Neural progenitor cell (in vitro differentiated cells): ENCODE measurements at regions not wholly inside any gene's neighbourhood (a gene's known extent, or its start where the extent isn't known, plus 50 kb on each side); places are given as distances from the start of the nearest gene placed in this dataset.

ENCODE experiments used
- DNase-seq: peaks from one replicate; pipeline ENCODE4 v3.0.0-alpha.2; 2016; ENCODE audit warnings: low spot score
- H2AFZ ChIP-seq: fragments of 200-600 bp; sonication (generic); replicated peaks from 2 replicates; pipeline ENCODE4 v1.6.1; 2016; ENCODE audit warnings: antibody characterized with exemption
- H3F3A ChIP-seq: fragments of 200-600 bp; sonication (generic); 2 replicates; pipeline ENCODE4 v1.6.1; 2016; ENCODE audit warnings: antibody characterized with exemption, low read depth
- H3K27ac ChIP-seq: fragments of 200-600 bp; sonication (generic); 2 replicates; pipeline ENCODE4 v1.5.1; 2016; ENCODE audit warnings: mild to moderate bottlenecking
- H3K27me3 ChIP-seq: fragments of 200-600 bp; sonication (generic); 2 replicates; pipeline ENCODE4 v1.6.1; 2016; ENCODE audit warnings: mild to moderate bottlenecking, moderate library complexity
- H3K36me3 ChIP-seq: fragments of 200-600 bp; sonication (generic); 2 replicates; pipeline ENCODE4 v1.5.1; 2016
- H3K4me1 ChIP-seq: fragments of 200-600 bp; sonication (generic); 2 replicates; pipeline ENCODE4 v1.6.1; 2016; ENCODE audit warnings: mixed run types
- H3K4me2 ChIP-seq: fragments of 200-600 bp; sonication (generic); 2 replicates; pipeline ENCODE4 v1.6.1; 2016
- H3K4me3 ChIP-seq: fragments of 200-600 bp; sonication (generic); 2 replicates; pipeline ENCODE4 v1.5.1; 2016
- H3K79me2 ChIP-seq: fragments of 200-600 bp; sonication (generic); 2 replicates; pipeline ENCODE4 v1.6.1; 2016; ENCODE audit warnings: low read depth
- H3K9ac ChIP-seq: fragments of 200-600 bp; sonication (generic); 2 replicates; pipeline ENCODE4 v1.6.1; 2016
- H3K9me3 ChIP-seq: fragments of 200-600 bp; sonication (generic); 2 replicates; pipeline ENCODE4 v1.5.1; 2016; ENCODE audit warnings: low read depth
- H4K20me1 ChIP-seq: fragments of 200-600 bp; sonication (generic); 2 replicates; pipeline ENCODE4 v1.6.1; 2016; ENCODE audit warnings: low read depth
- H3K27ac Mint-ChIP-seq: 3 replicates; pipeline ENCODE4 v1.8.0; 2021; ENCODE audit warnings: mixed read lengths
- H3K27me3 Mint-ChIP-seq: 2 replicates; pipeline ENCODE4 v1.8.0; 2022; ENCODE audit warnings: low read depth, mild to moderate bottlenecking, inconsistent platforms, moderate library complexity, mixed read lengths; ENCODE audit not compliant: insufficient read depth
- H3K36me3 Mint-ChIP-seq: 3 replicates; pipeline ENCODE4 v1.8.0; 2021; ENCODE audit warnings: mixed read lengths
- H3K4me1 Mint-ChIP-seq: 3 replicates; pipeline ENCODE4 v1.8.0; 2021; ENCODE audit warnings: mixed read lengths
- H3K4me3 Mint-ChIP-seq: 3 replicates; pipeline ENCODE4 v1.8.0; 2021; ENCODE audit warnings: mild to moderate bottlenecking, moderate library complexity, mixed read lengths
- H3K9me3 Mint-ChIP-seq: 3 replicates; pipeline ENCODE4 v1.8.0; 2020; ENCODE audit warnings: mixed read lengths
- CTCF ChIP-seq: fragments of 200-600 bp; sonication (generic); IDR thresholded peaks from 2 replicates; pipeline ENCODE4 v1.5.1; 2017; ENCODE audit warnings: antibody characterized with exemption, mild to moderate bottlenecking
- EZH2 ChIP-seq: fragments of 200-600 bp; sonication (generic); IDR thresholded peaks from 2 replicates; pipeline ENCODE4 v1.6.1; 2017; ENCODE audit warnings: antibody characterized with exemption, mild to moderate bottlenecking, moderate library complexity
- EZH2phosphoT487 ChIP-seq: fragments of 200-600 bp; sonication (generic); IDR thresholded peaks from 2 replicates; pipeline ENCODE4 v1.6.1; 2017; ENCODE audit warnings: antibody characterized with exemption

GRCh38 chr2:186306754-186307153 is 179.3 kb upstream of the ZC3H15 start:
- no peaks in the 10 kb centered on the region for H3K27me3 ChIP-seq
- Mint-ChIP-seq H3K4me1 (peaks cover 14% of the 10 kb centered on the region), H3K27ac (no peak overlapping the region), H3K36me3 (peaks cover 3% of the 10 kb centered on the region), H3K27me3 (peaks cover 3% of the 10 kb centered on the region), H3K9me3 (peaks cover 2% of the 10 kb centered on the region), H3K4me3 (no peak overlapping the region)
- no peak overlapping the region for H3K27ac ChIP-seq
- H3K36me3 ChIP-seq = no peaks in the 10 kb centered on the region
- no peaks in the 10 kb centered on the region for H3K9me3 ChIP-seq
- H3K4me3 ChIP-seq = no peak overlapping the region
- H4K20me1 ChIP-seq = no peaks in the 10 kb centered on the region
- H2AFZ ChIP-seq = no peak overlapping the region
- no peak overlapping the region for H3K9ac ChIP-seq
- no peaks in the 10 kb centered on the region for H3K79me2 ChIP-seq
- DNase-seq = no peak
- peaks cover 26% of the 10 kb centered on the region for H3F3A ChIP-seq
- H3K4me1 ChIP-seq = peaks cover 27% of the 10 kb centered on the region
- TF ChIP-seq EZH2 (no peak), CTCF (no peak), EZH2phosphoT487 (no peak)
- no peak overlapping the region for H3K4me2 ChIP-seq

- H3K4me3 ChIP-seq = no peak overlapping the region
- Mint-ChIP-seq H3K4me3 (no peak overlapping the region), H3K36me3 (peaks cover 6% of the 10 kb centered on the region), H3K27me3 (peaks cover 3% of the 10 kb centered on the region), H3K9me3 (peaks cover 13% of the 10 kb centered on the region), H3K4me1 (peaks cover 14% of the 10 kb centered on the region), H3K27ac (no peak overlapping the region)
- no peaks in the 10 kb centered on the region for H3K9me3 ChIP-seq
- no peaks in the 10 kb centered on the region for H3K36me3 ChIP-seq
- H2AFZ ChIP-seq = no peak overlapping the region
- peaks cover 26% of the 10 kb centered on the region for H3F3A ChIP-seq
- no peaks in the 10 kb centered on the region for H4K20me1 ChIP-seq
- H3K27ac ChIP-seq = peak overlapping the region; percentile 93
- no peak for DNase-seq
- H3K4me2 ChIP-seq = peak overlapping the region; percentile 24
- no peak overlapping the region for H3K9ac ChIP-seq
- no peak for TF ChIP-seq EZH2
- peak; percentile 7 for TF ChIP-seq CTCF
- no peak for TF ChIP-seq EZH2phosphoT487
- peaks cover 27% of the 10 kb centered on the region for H3K4me1 ChIP-seq
- H3K27me3 ChIP-seq = no peaks in the 10 kb centered on the region
- no peaks in the 10 kb centered on the region for H3K79me2 ChIP-seq
These were observed 178.2 kb upstream of the ZC3H15 start for GRCh38 chr2:186307871-186308270.

GRCh38 chr2:186308347-186308746 is 177.7 kb upstream of the ZC3H15 start:
- H3K27ac Mint-ChIP-seq = no peak overlapping the region
- H3K27me3 Mint-ChIP-seq = peaks cover 3% of the 10 kb centered on the region
- peaks cover 14% of the 10 kb centered on the region for H3K9me3 Mint-ChIP-seq

More at GRCh38 chr2:186308347-186308746, 177.7 kb upstream of the ZC3H15 start:
- TF ChIP-seq CTCF = no peak
- no peak for TF ChIP-seq EZH2phosphoT487
- no peak for TF ChIP-seq EZH2
- Histone ChIP-seq H3K4me3 (no peak overlapping the region), H3K36me3 (no peaks in the 10 kb centered on the region), H3K4me1 (peaks cover 27% of the 10 kb centered on the region), H4K20me1 (no peaks in the 10 kb centered on the region), H3K27ac (peak overlapping the region; percentile 93), H3F3A (peaks cover 26% of the 10 kb centered on the region), H3K9ac (no peak overlapping the region), H3K9me3 (no peaks in the 10 kb centered on the region), H2AFZ (no peak overlapping the region), H3K27me3 (no peaks in the 10 kb centered on the region), H3K79me2 (no peaks in the 10 kb centered on the region), H3K4me2 (peak overlapping the region; percentile 24)
- Mint-ChIP-seq H3K4me3 (no peak overlapping the region), H3K36me3 (peaks cover 6% of the 10 kb centered on the region), H3K4me1 (peaks cover 14% of the 10 kb centered on the region)
- no peak for DNase-seq
